Trophoblast cell (in vitro differentiated cells and primary cell): ENCODE measurements at regions not wholly inside any gene's neighbourhood (a gene's known extent, or its start where the extent isn't known, plus 50 kb on each side); places are given as distances from the start of the nearest gene placed in this dataset.

Experiments used
- DNase-seq, 2 donors: peaks; one replicate each; pipeline ENCODE4 v3.0.0-alpha.2; 2016
- H2AFZ ChIP-seq: 2 replicates; pipeline ENCODE4 v1.6.1; 2013; ENCODE audit warnings: low read length, moderate library complexity, mild to moderate bottlenecking; ENCODE audit not compliant: insufficient read depth, poor library complexity
- H2AK5ac ChIP-seq: 2 replicates; pipeline ENCODE4 v1.6.1; 2013; ENCODE audit warnings: mild to moderate bottlenecking, low read length
- H2BK120ac ChIP-seq: 2 replicates; pipeline ENCODE4 v1.6.1; 2013; ENCODE audit warnings: low read length, mild to moderate bottlenecking, moderate library complexity; ENCODE audit not compliant: insufficient read depth, poor library complexity
- H2BK12ac ChIP-seq: 2 replicates; pipeline ENCODE4 v1.6.1; 2013; ENCODE audit warnings: mild to moderate bottlenecking, low read length, moderate library complexity
- H2BK5ac ChIP-seq: 2 replicates; pipeline ENCODE4 v1.6.1; 2013; ENCODE audit warnings: low read length, low read depth, moderate library complexity, mild to moderate bottlenecking; ENCODE audit not compliant: poor library complexity
- H3K14ac ChIP-seq: 2 replicates; pipeline ENCODE4 v1.6.1; 2013; ENCODE audit warnings: mild to moderate bottlenecking, low read length
- H3K18ac ChIP-seq: 2 replicates; pipeline ENCODE4 v1.6.1; 2013; ENCODE audit warnings: mild to moderate bottlenecking, low read length
- H3K23ac ChIP-seq: 2 replicates; pipeline ENCODE4 v1.6.1; 2013; ENCODE audit warnings: low read length
- H3K27ac ChIP-seq: 2 replicates; pipeline ENCODE4 v1.5.1; 2013; ENCODE audit warnings: low read depth, mild to moderate bottlenecking, inconsistent platforms, low read length, moderate library complexity
- H3K27me3 ChIP-seq: 2 replicates; pipeline ENCODE4 v1.6.1; 2013; ENCODE audit warnings: inconsistent platforms, mild to moderate bottlenecking, low read length, moderate library complexity; ENCODE audit not compliant: insufficient read depth
- H3K36me3 ChIP-seq, 2 experiments: 1 replicate in 1 of 2; 2 replicates in 1 of 2; pipeline ENCODE4 v1.6.1; 2013; ENCODE audit warnings: low read length in 2 of 2, mild to moderate bottlenecking in 2 of 2, moderate library complexity in 1 of 2; ENCODE audit not compliant: insufficient read depth in 2 of 2, control insufficient read depth in 1 of 2
- H3K4ac ChIP-seq: 2 replicates; pipeline ENCODE4 v1.6.1; 2013; ENCODE audit warnings: low read depth, mild to moderate bottlenecking, low read length, moderate library complexity
- H3K4me1 ChIP-seq, 2 experiments: 1 replicate in 1 of 2; 2 replicates in 1 of 2; pipeline ENCODE4 v1.6.1; 2013; ENCODE audit warnings: low read length in 2 of 2, mild to moderate bottlenecking in 2 of 2, moderate library complexity in 1 of 2; ENCODE audit not compliant: insufficient read depth in 2 of 2, control insufficient read depth in 1 of 2
- H3K4me2 ChIP-seq: 2 replicates; pipeline ENCODE4 v1.6.1; 2013; ENCODE audit warnings: inconsistent platforms, mild to moderate bottlenecking, low read length, moderate library complexity
- H3K4me3 ChIP-seq: 2 replicates; pipeline ENCODE4 v1.5.1; 2013; ENCODE audit warnings: mild to moderate bottlenecking, low read depth, low read length, inconsistent platforms
- H3K79me1 ChIP-seq: one replicate; pipeline ENCODE4 v1.6.1; 2013; ENCODE audit warnings: low read length
- H3K79me2 ChIP-seq: 2 replicates; pipeline ENCODE4 v1.6.1; 2013; ENCODE audit warnings: low read length, mild to moderate bottlenecking; ENCODE audit not compliant: control insufficient read depth, insufficient read depth, poor library complexity
- H3K9ac ChIP-seq: 2 replicates; pipeline ENCODE4 v1.6.1; 2013; ENCODE audit warnings: mild to moderate bottlenecking, low read length
- H3K9me3 ChIP-seq: 2 replicates; pipeline ENCODE4 v1.6.1; 2013; ENCODE audit warnings: low read depth, mild to moderate bottlenecking, control low read depth, inconsistent platforms, low read length; ENCODE audit not compliant: insufficient read depth
- H4K12ac ChIP-seq: 2 replicates; pipeline ENCODE4 v1.6.1; 2013; ENCODE audit warnings: low read depth, mild to moderate bottlenecking, low read length, moderate library complexity
- H4K8ac ChIP-seq: 2 replicates; pipeline ENCODE4 v1.6.1; 2013; ENCODE audit warnings: low read depth, mild to moderate bottlenecking, low read length, moderate library complexity
- H4K91ac ChIP-seq: one replicate; pipeline ENCODE4 v1.6.1; 2013; ENCODE audit warnings: low read depth, mild to moderate bottlenecking, low read length, moderate library complexity
- WGBS: extraction: QIAGEN DNeasy Blood & Tissue Kit; methylation state at CpG from one replicate; pipeline ENCODE4 v1.1.7; 2013; ENCODE audit warnings: missing lambda C conversion rate; ENCODE audit not compliant: insufficient read length, insufficient coverage; ENCODE audit errors: extremely low coverage; 5-methylcytosine and 5-hydroxymethylcytosine counted together

DNA sequence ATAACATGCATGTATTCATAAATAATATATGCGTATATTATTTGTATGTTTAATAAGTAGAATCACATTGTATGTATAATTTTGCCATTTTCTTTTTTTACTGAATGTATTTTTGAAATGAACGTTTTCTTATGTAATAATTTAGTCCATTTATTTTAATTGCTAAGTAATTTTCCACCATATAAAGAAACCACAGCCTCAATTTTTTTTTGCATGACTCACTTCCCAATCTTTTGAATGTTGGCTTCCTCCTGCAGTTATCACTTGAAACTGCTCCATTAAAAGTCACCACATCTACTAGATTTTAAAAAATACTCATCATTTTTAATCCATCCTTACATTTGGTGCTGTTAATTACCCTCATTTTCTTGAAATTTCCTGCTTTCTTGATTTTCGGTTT, 363.3 kb upstream of the MEF2C start:
- H3K4ac ChIP-seq, result no peak overlapping the region

DNA sequence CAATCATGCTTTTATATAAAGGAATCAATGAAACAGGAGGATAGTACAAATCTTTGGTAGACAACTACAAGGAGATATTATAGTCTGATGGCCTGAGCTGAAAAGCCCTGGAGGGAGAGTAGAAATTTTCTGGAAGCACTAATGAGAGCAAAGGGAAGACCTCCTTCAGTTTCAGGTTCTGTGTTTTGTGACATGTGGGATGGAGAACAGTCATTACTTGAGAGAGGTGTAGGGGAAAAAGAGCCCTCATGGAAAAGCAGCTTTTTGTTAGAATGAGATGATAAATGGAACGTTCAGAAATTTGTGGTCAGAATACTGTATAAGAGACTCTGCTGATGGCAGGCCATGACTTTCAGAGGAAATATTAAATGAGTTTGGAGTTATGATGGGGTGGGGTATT, 360.6 kb upstream of the MEF2C start:
- no peak overlapping the region for H2AFZ ChIP-seq
- H3K4ac ChIP-seq, result no peak overlapping the region
- no peak overlapping the region for H3K27ac ChIP-seq
- H4K12ac ChIP-seq, result no peak overlapping the region
- no CpG with 5 or more reads among the region's 1 CpG for WGBS
- H3K4me1 ChIP-seq, result no peaks in the 10 kb centered on the region
- no peak overlapping the region for H3K4me3 ChIP-seq
- H2BK5ac ChIP-seq, result no peak overlapping the region
- H3K79me1 ChIP-seq, result no peaks in the 10 kb centered on the region
- H3K4me2 ChIP-seq, result no peak overlapping the region
- no peak overlapping the region for H3K18ac ChIP-seq
- no peak overlapping the region for H4K8ac ChIP-seq
- H3K14ac ChIP-seq, result no peak overlapping the region
- no peaks in the 10 kb centered on the region for H3K27me3 ChIP-seq
- H3K9me3 ChIP-seq, result no peaks in the 10 kb centered on the region
- no peak overlapping the region for H2AK5ac ChIP-seq
- H3K36me3 ChIP-seq, result no peaks in the 10 kb centered on the region
- no peak overlapping the region for H3K9ac ChIP-seq
- no peak for DNase-seq
- no peaks in the 10 kb centered on the region for H3K79me2 ChIP-seq
- H3K23ac ChIP-seq, result no peak overlapping the region
- no peak overlapping the region for H2BK12ac ChIP-seq
- no peak overlapping the region for H4K91ac ChIP-seq
- no peak overlapping the region for H2BK120ac ChIP-seq

More for the DNA sequence above, 363.3 kb upstream of the MEF2C start:
- Histone ChIP-seq H3K4me3 (no peak overlapping the region), H4K12ac (no peak overlapping the region), H3K79me2 (no peaks in the 10 kb centered on the region), H3K18ac (no peak overlapping the region), H3K27ac (no peak overlapping the region), H2BK5ac (no peak overlapping the region), H4K91ac (no peak overlapping the region), H2AK5ac (no peak overlapping the region), H3K36me3 (no peaks in the 10 kb centered on the region), H3K27me3 (no peaks in the 10 kb centered on the region), H3K9me3 (no peaks in the 10 kb centered on the region), H3K4me1 (no peaks in the 10 kb centered on the region), H4K8ac (no peak overlapping the region), H3K14ac (no peak overlapping the region), H3K79me1 (no peaks in the 10 kb centered on the region), H2AFZ (no peak overlapping the region), H2BK12ac (no peak overlapping the region), H3K9ac (no peak overlapping the region), H3K4me2 (no peak overlapping the region), H3K23ac (no peak overlapping the region), H2BK120ac (no peak overlapping the region)
- DNase-seq, result no peak
- no CpG with 5 or more reads among the region's 3 CpGs for WGBS

DNA sequence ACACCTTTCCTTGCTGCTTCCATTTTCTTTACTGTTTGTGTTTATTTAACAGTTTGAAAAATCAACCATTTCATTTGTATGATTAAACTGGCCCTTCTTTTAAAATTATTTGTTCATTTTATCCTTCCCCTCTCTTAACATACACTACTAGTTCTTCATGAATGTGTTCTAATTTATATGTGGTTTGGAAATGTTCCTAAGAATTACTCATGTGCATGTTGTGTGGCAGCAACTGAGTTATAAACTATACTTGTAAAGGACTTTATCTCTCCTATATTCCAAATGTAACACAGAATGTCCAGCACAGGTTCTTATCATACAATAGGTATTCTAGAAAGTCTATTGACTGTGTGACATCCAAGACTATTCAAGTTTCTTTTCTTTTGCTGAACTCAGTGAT, 358.2 kb upstream of the MEF2C start:
- Histone ChIP-seq H3K36me3 (no peaks in the 10 kb centered on the region), H3K23ac (no peak overlapping the region), H2AK5ac (no peak overlapping the region), H3K79me1 (no peaks in the 10 kb centered on the region), H3K27ac (no peak overlapping the region), H4K12ac (no peak overlapping the region), H2AFZ (no peak overlapping the region), H3K79me2 (no peaks in the 10 kb centered on the region), H3K27me3 (no peaks in the 10 kb centered on the region), H3K4me1 (no peaks in the 10 kb centered on the region), H3K18ac (no peak overlapping the region), H3K14ac (no peak overlapping the region), H4K8ac (no peak overlapping the region), H3K4me3 (no peak overlapping the region), H2BK5ac (no peak overlapping the region), H2BK120ac (no peak overlapping the region), H2BK12ac (no peak overlapping the region), H3K4ac (no peak overlapping the region), H3K9ac (no peak overlapping the region), H3K9me3 (no peaks in the 10 kb centered on the region), H4K91ac (no peak overlapping the region), H3K4me2 (no peak overlapping the region)
- DNase-seq, result no peak

DNA sequence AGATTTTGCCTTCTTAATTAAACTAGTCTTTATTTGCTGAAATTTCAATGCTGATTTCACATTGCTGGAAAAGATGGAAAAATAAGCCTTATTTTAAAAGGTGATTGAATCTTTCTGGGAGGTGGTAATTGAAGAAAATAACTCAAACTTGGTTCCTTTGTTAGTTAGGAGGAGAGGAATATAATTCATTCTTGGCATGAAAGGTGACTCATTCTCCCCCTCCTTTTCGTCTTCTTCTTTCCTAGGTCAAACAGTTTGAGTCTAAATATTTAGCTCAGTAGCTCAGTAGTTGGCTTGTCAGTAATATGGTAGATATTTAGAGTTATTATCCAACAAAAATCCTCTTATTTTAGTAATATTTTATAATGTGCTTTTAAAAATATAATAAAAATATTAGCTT, 353.9 kb upstream of the MEF2C start:
- Histone ChIP-seq H3K79me1 (no peaks in the 10 kb centered on the region), H3K4me3 (no peak overlapping the region), H2BK12ac (no peak overlapping the region), H3K79me2 (no peaks in the 10 kb centered on the region), H4K8ac (no peak overlapping the region), H4K12ac (no peak overlapping the region), H4K91ac (no peak overlapping the region), H3K36me3 (no peaks in the 10 kb centered on the region), H3K4me1 (no peaks in the 10 kb centered on the region), H3K4ac (no peak overlapping the region), H2AFZ (no peak overlapping the region), H3K27ac (no peak overlapping the region), H2BK120ac (no peak overlapping the region), H3K9me3 (no peaks in the 10 kb centered on the region), H3K14ac (no peak overlapping the region), H3K27me3 (no peaks in the 10 kb centered on the region), H2AK5ac (no peak overlapping the region), H2BK5ac (no peak overlapping the region), H3K18ac (no peak overlapping the region), H3K23ac (no peak overlapping the region), H3K4me2 (no peak overlapping the region), H3K9ac (no peak overlapping the region)
- DNase-seq, result no peak
- no CpG with 5 or more reads among the region's 1 CpG for WGBS

DNA sequence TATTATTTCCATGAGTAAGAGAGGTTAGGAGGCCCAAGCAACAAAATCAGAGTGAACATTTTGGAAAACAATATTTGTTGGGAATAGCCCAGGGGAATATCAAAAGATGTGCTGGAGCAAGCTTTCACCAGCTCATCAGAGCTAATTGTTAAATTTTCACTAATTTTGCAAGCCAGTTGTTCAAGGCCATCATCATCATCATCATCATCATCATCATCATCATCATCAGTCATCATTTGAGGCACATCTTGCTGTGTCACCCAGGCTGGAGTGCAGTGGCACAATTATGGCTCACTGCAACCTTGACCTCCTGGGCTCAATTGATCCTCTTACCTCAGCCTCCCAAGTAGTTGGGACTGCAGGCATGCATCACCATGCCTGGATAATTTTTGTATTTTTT, 350.5 kb upstream of the MEF2C start:
- H2AK5ac ChIP-seq, result no peak overlapping the region
- H3K9me3 ChIP-seq, result no peaks in the 10 kb centered on the region
- H3K18ac ChIP-seq, result no peak overlapping the region
- H3K4me1 ChIP-seq, result no peaks in the 10 kb centered on the region
- H4K12ac ChIP-seq, result no peak overlapping the region
- no peaks in the 10 kb centered on the region for H3K36me3 ChIP-seq
- H3K14ac ChIP-seq, result no peak overlapping the region
- H3K4ac ChIP-seq, result no peak overlapping the region
- DNase-seq, result no peak
- no peak overlapping the region for H2BK12ac ChIP-seq
- H2BK5ac ChIP-seq, result no peak overlapping the region
- H3K79me1 ChIP-seq, result no peaks in the 10 kb centered on the region
- no peaks in the 10 kb centered on the region for H3K79me2 ChIP-seq
- no peak overlapping the region for H3K9ac ChIP-seq
- H4K91ac ChIP-seq, result no peak overlapping the region
- H3K23ac ChIP-seq, result no peak overlapping the region
- no peak overlapping the region for H3K4me2 ChIP-seq
- H2BK120ac ChIP-seq, result no peak overlapping the region
- no peak overlapping the region for H3K4me3 ChIP-seq
- H4K8ac ChIP-seq, result no peak overlapping the region
- H3K27me3 ChIP-seq, result no peaks in the 10 kb centered on the region
- no peak overlapping the region for H3K27ac ChIP-seq
- H2AFZ ChIP-seq, result no peak overlapping the region
